ENCODE measurements at regions not wholly inside any gene's neighbourhood (a gene's known extent, or its start where the extent isn't known, plus 50 kb on each side); places are given as distances from the start of the nearest gene placed in this dataset.
"Not testable (repeated sequence)": the region's sequence is repeated elsewhere in the genome, so short reads cannot be mapped to it uniquely, and the experiment has no call there.

- TF ChIP-seq POLR2A (IDR thresholded peaks at IDR 0.05; ENCODE audit: low read depth); CTCF (IDR thresholded peaks at IDR 0.05); EP300 (IDR thresholded peaks at IDR 0.05): not testable (repeated sequence)
These were observed 72.4 kb downstream of the HNRNPD start for GRCh38 chr4:82301390-82301789.
